Gastroesophageal sphincter (tissue), 3 donors: ENCODE measurements at regions not wholly inside any gene's neighbourhood (a gene's known extent, or its start where the extent isn't known, plus 50 kb on each side); places are given as distances from the start of the nearest gene placed in this dataset.

Experiments
- POLR2A ChIP-seq, 2 donors: fragments of 450-650 bp; IDR thresholded peaks; one replicate each; pipeline ENCODE4 v1.6.1; 2017; ENCODE audit warnings: antibody characterized with exemption in 2 of 2, mild to moderate bottlenecking in 2 of 2, moderate library complexity in 1 of 2
- TF ChIP-seq, protein P1 (sequence below), 4 experiments: fragments of 200-600 bp in 2 of 4; fragments of 450-650 bp in 2 of 4; sonication (generic) in 1 of 4; IDR thresholded peaks; one replicate each; pipeline ENCODE4 v1.5.1; 2017 to 2019; ENCODE audit warnings: antibody characterized with exemption in 4 of 4, mild to moderate bottlenecking in 2 of 4, moderate library complexity in 2 of 4

DNA sequence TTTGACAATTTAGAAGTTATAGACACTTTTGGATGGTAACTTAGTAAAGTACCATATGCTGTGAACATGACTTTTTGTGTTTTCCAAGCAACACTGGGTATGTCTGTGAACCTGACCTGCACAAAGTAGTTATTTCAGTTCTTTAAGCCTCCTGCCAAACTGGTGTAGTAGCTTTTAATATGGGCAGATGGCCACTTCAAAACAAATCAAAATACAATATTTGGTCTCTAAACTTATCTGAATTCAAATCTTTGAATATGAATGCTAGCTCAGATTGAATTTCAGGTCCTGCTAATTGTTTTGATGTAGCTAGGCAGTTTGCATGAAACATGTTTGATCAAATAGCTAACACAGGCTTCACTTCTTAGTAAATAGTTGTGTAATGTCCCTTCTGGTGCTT is 1176.7 kb upstream of the CDH9 start:
- TF ChIP-seq, protein P1, sequence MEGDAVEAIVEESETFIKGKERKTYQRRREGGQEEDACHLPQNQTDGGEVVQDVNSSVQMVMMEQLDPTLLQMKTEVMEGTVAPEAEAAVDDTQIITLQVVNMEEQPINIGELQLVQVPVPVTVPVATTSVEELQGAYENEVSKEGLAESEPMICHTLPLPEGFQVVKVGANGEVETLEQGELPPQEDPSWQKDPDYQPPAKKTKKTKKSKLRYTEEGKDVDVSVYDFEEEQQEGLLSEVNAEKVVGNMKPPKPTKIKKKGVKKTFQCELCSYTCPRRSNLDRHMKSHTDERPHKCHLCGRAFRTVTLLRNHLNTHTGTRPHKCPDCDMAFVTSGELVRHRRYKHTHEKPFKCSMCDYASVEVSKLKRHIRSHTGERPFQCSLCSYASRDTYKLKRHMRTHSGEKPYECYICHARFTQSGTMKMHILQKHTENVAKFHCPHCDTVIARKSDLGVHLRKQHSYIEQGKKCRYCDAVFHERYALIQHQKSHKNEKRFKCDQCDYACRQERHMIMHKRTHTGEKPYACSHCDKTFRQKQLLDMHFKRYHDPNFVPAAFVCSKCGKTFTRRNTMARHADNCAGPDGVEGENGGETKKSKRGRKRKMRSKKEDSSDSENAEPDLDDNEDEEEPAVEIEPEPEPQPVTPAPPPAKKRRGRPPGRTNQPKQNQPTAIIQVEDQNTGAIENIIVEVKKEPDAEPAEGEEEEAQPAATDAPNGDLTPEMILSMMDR (IDR thresholded peaks at IDR 0.05) = no peak
- no peak for TF ChIP-seq POLR2A (IDR thresholded peaks at IDR 0.05)
